ENCODE measurements at regions not wholly inside any gene's neighbourhood (a gene's known extent, or its start where the extent isn't known, plus 50 kb on each side); places are given as distances from the start of the nearest gene placed in this dataset.
"Not testable (repeated sequence)": the region's sequence is repeated elsewhere in the genome, so short reads cannot be mapped to it uniquely, and the experiment has no call there.

GRCh38 chr5:89630064-89630463 is 747.1 kb upstream of the MEF2C start:
- not testable (repeated sequence) for TF ChIP-seq POLR2AphosphoS5 (IDR thresholded peaks at IDR 0.05; ENCODE audit: insufficient read depth in 1 of 2, low read depth in 1 of 2); POLR2A (IDR thresholded peaks at IDR 0.05); CTCF (IDR thresholded peaks at IDR 0.05)
